Activated CD8-positive, alpha-beta T cell treated with anti-CD3 and anti-CD28 coated beads for 36 hours (primary cell): ENCODE measurements at regions not wholly inside any gene's neighbourhood (a gene's known extent, or its start where the extent isn't known, plus 50 kb on each side); places are given as distances from the start of the nearest gene placed in this dataset.

Experiments
- ATAC-seq: fragments of 200-7000 bp; cut with Tn5 transposase; one replicate; pipeline ENCODE4 v1.10.0; 2021; ENCODE audit warnings: mild to moderate bottlenecking, moderate library complexity
- CTCF ChIA-PET: fragments of 350-600 bp; sonication (Branson Sonifier 250); formaldehyde crosslinking; loops from one replicate; lab custom pipeline; 2021; ENCODE audit warnings: antibody characterized with exemption; lab: Charles Lee
- POLR2A ChIA-PET: fragments of 350-600 bp; sonication (Branson Sonifier 250); formaldehyde crosslinking; loops from one replicate; lab custom pipeline; 2021; ENCODE audit warnings: antibody characterized with exemption; lab: Charles Lee
- DNase-seq: peaks from one replicate; pipeline ENCODE4 v3.0.0-alpha.2; 2020
- H3K27ac Mint-ChIP-seq: one replicate; pipeline ENCODE4 v1.8.0; 2021; ENCODE audit warnings: mild to moderate bottlenecking, mixed read lengths
- H3K27me3 Mint-ChIP-seq: one replicate; pipeline ENCODE4 v1.8.0; 2021; ENCODE audit warnings: mixed read lengths
- H3K36me3 Mint-ChIP-seq: one replicate; pipeline ENCODE4 v1.8.0; 2021; ENCODE audit warnings: low read depth, mixed read lengths
- H3K4me1 Mint-ChIP-seq: one replicate; pipeline ENCODE4 v1.8.0; 2021; ENCODE audit warnings: low read depth, mixed read lengths
- H3K4me3 Mint-ChIP-seq: one replicate; pipeline ENCODE4 v1.8.0; 2021; ENCODE audit warnings: mild to moderate bottlenecking, moderate library complexity, mixed read lengths
- H3K9me3 Mint-ChIP-seq: one replicate; pipeline ENCODE4 v1.8.0; 2021; ENCODE audit warnings: mixed read lengths
- intact Hi-C: fragments of 100-400 bp; cut with micrococcal nuclease; formaldehyde crosslinking; loops from one replicate; pipeline ENCODE4 v1.10.0; 2022
- TF ChIP-seq, protein P1 (sequence below): fragments of 200-600 bp; IDR thresholded peaks from one replicate; pipeline ENCODE4 v1.8.0; 2022; ENCODE audit warnings: antibody characterized with exemption, mild to moderate bottlenecking

DNA sequence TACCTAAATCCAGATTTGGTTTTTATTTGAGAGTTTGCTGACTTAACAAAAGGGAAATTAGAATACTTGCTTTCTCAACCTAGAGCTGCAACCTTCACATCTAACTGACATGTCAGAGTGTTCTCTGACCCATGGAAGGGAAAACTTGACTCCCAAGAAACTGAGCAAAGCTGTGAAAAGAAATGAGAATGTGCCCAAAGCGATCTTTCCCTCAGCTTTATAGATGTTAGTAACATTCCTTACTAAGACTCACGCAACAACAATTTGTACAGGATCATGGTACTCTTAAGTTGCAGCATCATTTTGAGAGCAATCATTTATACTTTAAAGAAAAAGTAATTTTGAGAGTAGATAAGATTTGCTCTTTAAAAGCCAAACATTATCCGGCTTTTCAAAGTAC, 117.0 kb upstream of the FBXL7 start:
- H3K36me3 Mint-ChIP-seq = no peaks in the 10 kb centered on the region
- H3K4me1 Mint-ChIP-seq = no peaks in the 10 kb centered on the region
- ChIA-PET POLR2A (no interaction called here), CTCF (no interaction called here)
- no peaks in the 10 kb centered on the region for H3K9me3 Mint-ChIP-seq
- no peak overlapping the region for H3K27ac Mint-ChIP-seq
- H3K4me3 Mint-ChIP-seq = no peak overlapping the region
- ATAC-seq (no peak), DNase-seq (no peak)
- intact Hi-C loops = no loop called here
- TF ChIP-seq, protein P1, sequence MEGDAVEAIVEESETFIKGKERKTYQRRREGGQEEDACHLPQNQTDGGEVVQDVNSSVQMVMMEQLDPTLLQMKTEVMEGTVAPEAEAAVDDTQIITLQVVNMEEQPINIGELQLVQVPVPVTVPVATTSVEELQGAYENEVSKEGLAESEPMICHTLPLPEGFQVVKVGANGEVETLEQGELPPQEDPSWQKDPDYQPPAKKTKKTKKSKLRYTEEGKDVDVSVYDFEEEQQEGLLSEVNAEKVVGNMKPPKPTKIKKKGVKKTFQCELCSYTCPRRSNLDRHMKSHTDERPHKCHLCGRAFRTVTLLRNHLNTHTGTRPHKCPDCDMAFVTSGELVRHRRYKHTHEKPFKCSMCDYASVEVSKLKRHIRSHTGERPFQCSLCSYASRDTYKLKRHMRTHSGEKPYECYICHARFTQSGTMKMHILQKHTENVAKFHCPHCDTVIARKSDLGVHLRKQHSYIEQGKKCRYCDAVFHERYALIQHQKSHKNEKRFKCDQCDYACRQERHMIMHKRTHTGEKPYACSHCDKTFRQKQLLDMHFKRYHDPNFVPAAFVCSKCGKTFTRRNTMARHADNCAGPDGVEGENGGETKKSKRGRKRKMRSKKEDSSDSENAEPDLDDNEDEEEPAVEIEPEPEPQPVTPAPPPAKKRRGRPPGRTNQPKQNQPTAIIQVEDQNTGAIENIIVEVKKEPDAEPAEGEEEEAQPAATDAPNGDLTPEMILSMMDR = no peak
- H3K27me3 Mint-ChIP-seq = no peaks in the 10 kb centered on the region

DNA sequence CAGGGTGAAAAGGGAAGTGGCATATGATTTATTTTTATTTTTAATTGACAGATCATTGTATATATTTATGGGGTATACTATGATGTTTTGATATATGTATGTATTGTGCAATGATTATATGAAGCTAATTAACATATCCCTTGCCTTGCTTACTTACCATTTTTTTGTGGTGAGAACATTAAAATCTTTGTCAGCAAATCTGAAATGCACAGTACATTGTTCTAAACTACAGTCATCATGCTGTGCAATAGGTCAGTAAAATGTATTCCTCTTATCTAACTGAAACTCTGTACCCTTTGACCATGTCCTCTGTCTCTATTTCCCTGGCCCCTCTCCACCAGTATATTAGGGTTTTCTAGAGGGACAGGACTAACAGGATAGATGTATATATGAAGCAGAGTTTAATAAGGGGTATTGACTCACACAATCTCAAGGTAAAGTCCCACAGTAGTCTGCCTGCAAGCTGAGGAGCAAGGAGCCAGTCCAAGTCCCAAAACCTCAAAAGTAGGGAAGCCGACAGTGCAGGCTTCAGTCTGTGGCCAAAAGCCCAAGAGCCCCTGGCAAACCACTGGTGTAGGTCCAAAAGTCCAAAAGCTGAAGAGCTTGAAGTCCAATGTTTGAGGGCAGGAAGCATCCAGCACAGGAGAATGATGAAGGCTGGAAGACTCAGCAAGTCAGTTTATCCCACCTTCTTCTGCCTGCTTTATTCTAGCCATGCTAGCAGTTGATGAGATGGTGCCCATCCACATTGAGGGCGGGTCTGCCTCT, 122.2 kb upstream of the FBXL7 start:
- Mint-ChIP-seq H3K9me3 (peaks cover 1% of the 10 kb centered on the region), H3K36me3 (no peaks in the 10 kb centered on the region), H3K4me1 (no peaks in the 10 kb centered on the region), H3K27ac (no peak overlapping the region), H3K27me3 (no peaks in the 10 kb centered on the region), H3K4me3 (no peak overlapping the region)
- DNase-seq = no peak
- TF ChIP-seq, protein P1 = no peak
- intact Hi-C loops = no loop called here
- POLR2A ChIA-PET = no interaction called here
- CTCF ChIA-PET = interaction anchor here (0.6 kb wide), 1 partner anchor 427 kb away, joined by 3 read pairs; no protein-coding TSS in a partner anchor
- no peak for ATAC-seq

DNA sequence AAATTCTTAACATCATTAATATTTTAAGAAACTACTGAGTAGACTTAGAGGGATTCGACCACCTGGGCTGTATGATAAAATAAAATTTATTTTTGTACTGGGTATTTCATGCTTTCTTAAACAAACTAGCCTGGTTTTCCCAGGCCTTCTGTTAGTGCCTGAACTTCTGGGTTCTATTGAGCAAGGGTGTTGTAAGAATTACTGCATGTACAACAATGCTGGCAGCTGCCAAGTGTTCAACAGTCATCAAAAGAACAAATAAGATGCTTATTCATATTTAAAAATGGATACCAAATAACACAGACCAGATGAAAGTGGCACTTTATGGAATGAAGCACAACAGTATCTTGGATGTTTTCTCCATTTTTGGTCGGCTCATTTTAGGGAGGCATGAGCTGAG, 123.2 kb upstream of the FBXL7 start:
- Mint-ChIP-seq H3K27me3 (no peaks in the 10 kb centered on the region), H3K9me3 (peaks cover 1% of the 10 kb centered on the region), H3K36me3 (no peaks in the 10 kb centered on the region), H3K27ac (no peak overlapping the region), H3K4me1 (no peaks in the 10 kb centered on the region), H3K4me3 (no peak overlapping the region)
- DNase-seq (no peak), ATAC-seq (no peak)
- CTCF ChIA-PET = interaction anchor here (0.6 to 0.7 kb wide), 2 partner anchors 426 to 605 kb away, joined by 3 read pairs; no protein-coding TSS in a partner anchor
- POLR2A ChIA-PET = no interaction called here
- TF ChIP-seq, protein P1 = no peak
- intact Hi-C loops = no loop called here

DNA sequence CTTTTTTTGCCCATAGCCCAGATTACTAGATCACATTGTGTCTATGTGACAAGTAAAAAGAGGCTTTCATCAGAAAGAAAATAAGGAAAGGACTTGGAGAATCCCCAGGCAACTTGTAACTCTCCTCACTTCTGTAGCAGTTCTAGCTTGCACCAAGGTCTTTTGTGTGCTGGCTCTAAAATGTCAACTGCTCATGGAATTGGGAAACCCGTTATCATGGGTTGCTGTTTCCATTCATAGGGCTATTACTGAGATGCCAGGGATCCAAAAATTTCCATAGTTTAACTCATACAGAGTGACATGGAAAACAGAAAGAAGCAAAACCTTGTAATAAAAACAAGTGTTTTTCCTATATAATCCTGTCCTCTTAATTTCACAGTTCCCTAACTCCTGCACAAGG, 123.9 kb upstream of the FBXL7 start:
- CTCF ChIA-PET = interaction anchor here (0.7 kb wide), 1 partner anchor 605 kb away, joined by 3 read pairs; no protein-coding TSS in a partner anchor

DNA sequence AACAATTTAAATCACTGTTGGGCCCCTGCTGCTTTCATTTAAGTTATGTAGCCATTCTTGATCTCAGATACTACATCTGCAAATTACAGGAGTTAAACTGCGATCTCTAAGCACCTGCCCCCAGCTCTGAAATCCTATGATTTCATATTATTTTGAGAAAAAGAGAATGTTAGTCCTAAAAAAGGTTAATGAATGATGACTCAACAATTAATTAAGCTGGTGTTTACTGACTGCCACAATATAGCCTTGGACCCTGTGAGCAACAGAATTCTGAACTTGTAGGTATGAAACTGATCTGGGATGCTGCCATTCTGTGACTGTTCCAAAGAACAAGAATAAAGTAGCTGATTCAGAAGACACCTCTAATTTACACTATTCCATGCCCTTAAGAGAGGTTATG, 124.4 kb upstream of the FBXL7 start:
- Mint-ChIP-seq H3K27me3 (no peaks in the 10 kb centered on the region), H3K27ac (no peak overlapping the region), H3K9me3 (peaks cover 1% of the 10 kb centered on the region), H3K4me3 (no peak overlapping the region), H3K4me1 (no peaks in the 10 kb centered on the region), H3K36me3 (no peaks in the 10 kb centered on the region)
- CTCF ChIA-PET = interaction anchor here (0.6 to 0.9 kb wide), 2 partner anchors 11 kb away, joined by 3 read pairs; no protein-coding TSS in a partner anchor
- TF ChIP-seq, protein P1 = no peak
- DNase-seq = no peak
- ATAC-seq = no peak
- intact Hi-C loops = no loop called here
- POLR2A ChIA-PET = no interaction called here

More for the DNA sequence above, 123.9 kb upstream of the FBXL7 start:
- H3K27me3 Mint-ChIP-seq = no peaks in the 10 kb centered on the region
- POLR2A ChIA-PET = no interaction called here
- DNase-seq (no peak), ATAC-seq (no peak)
- peaks cover 1% of the 10 kb centered on the region for H3K9me3 Mint-ChIP-seq
- TF ChIP-seq, protein P1 = no peak
- H3K36me3 Mint-ChIP-seq = no peaks in the 10 kb centered on the region
- no peak overlapping the region for H3K27ac Mint-ChIP-seq
- intact Hi-C loops = no loop called here
- no peak overlapping the region for H3K4me3 Mint-ChIP-seq
- H3K4me1 Mint-ChIP-seq = no peaks in the 10 kb centered on the region
